ENCODE measurements at regions not wholly inside any gene's neighbourhood (a gene's known extent, or its start where the extent isn't known, plus 50 kb on each side); places are given as distances from the start of the nearest gene placed in this dataset.

DNA sequence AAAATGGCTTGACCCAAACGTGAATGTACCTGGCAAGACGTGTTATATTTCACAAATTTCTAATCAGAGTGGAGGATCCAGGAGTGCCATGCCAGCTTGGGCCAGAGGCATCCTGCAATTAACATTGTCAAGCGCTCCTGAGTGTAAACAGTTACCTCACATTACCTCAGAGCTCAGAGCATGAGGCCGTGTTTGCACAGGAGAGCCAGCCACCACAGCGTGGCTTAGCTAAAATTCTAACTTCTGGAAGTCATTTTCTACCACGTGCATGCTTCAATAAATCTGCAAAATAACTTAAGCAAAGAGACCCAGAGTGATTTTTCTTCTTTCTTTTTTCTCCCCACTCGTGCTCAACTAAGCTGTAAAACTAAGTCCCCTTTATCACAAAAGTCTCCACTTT is 769.0 kb downstream of the KCNJ2 start:
- Histone ChIP-seq H3K4ac (ENCODE audit: low read depth, low read length) (no peak overlapping the region), H3K14ac (replicated peaks; ENCODE audit: low read depth, low read length) (no peak overlapping the region), H4K91ac (ENCODE audit: insufficient read depth, low read depth, low read length) (no peak overlapping the region), H3K9me3 (ENCODE audit: control insufficient read depth, insufficient read depth, low read length) (no peaks in the 10 kb centered on the region), H2BK120ac (ENCODE audit: low read depth, low read length) (no peak overlapping the region), H2BK15ac (ENCODE audit: low read depth, low read length) (no peak overlapping the region), H3K9ac (ENCODE audit: low read depth, low read length) (no peak overlapping the region), H3K4me3 (ENCODE audit: insufficient read depth, low read depth, low read length) (no peak overlapping the region), H3K56ac (ENCODE audit: extremely low read depth, insufficient read depth, low read length) (no peak overlapping the region), H4K5ac (ENCODE audit: low read depth, low read length) (no peak overlapping the region), H2BK20ac (ENCODE audit: low read depth, low read length) (no peak overlapping the region), H3K27me3 (ENCODE audit: control insufficient read depth, insufficient read depth, low read length) (no peaks in the 10 kb centered on the region), H3K23ac (ENCODE audit: low read depth, low read length) (no peak overlapping the region), H4K8ac (ENCODE audit: low read depth in 2 of 2, low read length in 2 of 2) (no peak overlapping the region), H3K9me1 (ENCODE audit: insufficient read depth, low read length) (no peaks in the 10 kb centered on the region), H2BK5ac (ENCODE audit: low read depth, low read length, poor library complexity, severe bottlenecking) (no peak overlapping the region), H3K36me3 (ENCODE audit: control insufficient read depth, insufficient read depth, low read length) (no peaks in the 10 kb centered on the region), H2AK9ac (replicated peaks; ENCODE audit: low read depth, low read length, poor library complexity) (no peak overlapping the region), H2AK5ac (ENCODE audit: low read depth, low read length) (no peak overlapping the region), H3K18ac (ENCODE audit: low read depth, low read length) (no peak overlapping the region), H3K27ac (ENCODE audit: insufficient read depth, low read length) (no peak overlapping the region), H4K20me1 (ENCODE audit: insufficient read depth, low read length) (no peaks in the 10 kb centered on the region), H3K79me1 (ENCODE audit: low read depth in 1 of 2, low read length in 2 of 2) (no peaks in the 10 kb centered on the region), H3K4me1 (ENCODE audit: control insufficient read depth, insufficient read depth, low read length) (no peaks in the 10 kb centered on the region), H2AFZ (replicated peaks; ENCODE audit: low read length, poor library complexity) (no peak overlapping the region), H3K4me2 (ENCODE audit: low read depth, low read length) (no peak overlapping the region)
- POLR2A ChIA-PET (ENCODE audit: unreplicated experiment), result no interaction called here
- CTCF ChIA-PET, result no interaction called here
- intact Hi-C loops (cut with micrococcal nuclease) (no loop called here), dilution Hi-C loops (cut with HindIII; ENCODE audit: low sequenced_read_pairs, unreplicated experiment) (no loop called here), in situ Hi-C loops (cut with MboI; ENCODE audit: low sequenced_read_pairs) (no loop called here)
- TF ChIP-seq FOS (IDR thresholded peaks at IDR 0.05; ENCODE audit: low read depth, low read length) (no peak), POLR2A (IDR thresholded peaks at IDR 0.05; ENCODE audit: low read depth, low read length) (no peak), MAZ (IDR thresholded peaks at IDR 0.05; ENCODE audit: borderline replicate concordance, low read depth, low read length) (no peak), RCOR1 (IDR thresholded peaks at IDR 0.05; ENCODE audit: insufficient replicate concordance, low read length) (no peak), RAD21 (IDR thresholded peaks at IDR 0.05; ENCODE audit: low read length) (no peak)
- TF ChIP-seq, protein P1, sequence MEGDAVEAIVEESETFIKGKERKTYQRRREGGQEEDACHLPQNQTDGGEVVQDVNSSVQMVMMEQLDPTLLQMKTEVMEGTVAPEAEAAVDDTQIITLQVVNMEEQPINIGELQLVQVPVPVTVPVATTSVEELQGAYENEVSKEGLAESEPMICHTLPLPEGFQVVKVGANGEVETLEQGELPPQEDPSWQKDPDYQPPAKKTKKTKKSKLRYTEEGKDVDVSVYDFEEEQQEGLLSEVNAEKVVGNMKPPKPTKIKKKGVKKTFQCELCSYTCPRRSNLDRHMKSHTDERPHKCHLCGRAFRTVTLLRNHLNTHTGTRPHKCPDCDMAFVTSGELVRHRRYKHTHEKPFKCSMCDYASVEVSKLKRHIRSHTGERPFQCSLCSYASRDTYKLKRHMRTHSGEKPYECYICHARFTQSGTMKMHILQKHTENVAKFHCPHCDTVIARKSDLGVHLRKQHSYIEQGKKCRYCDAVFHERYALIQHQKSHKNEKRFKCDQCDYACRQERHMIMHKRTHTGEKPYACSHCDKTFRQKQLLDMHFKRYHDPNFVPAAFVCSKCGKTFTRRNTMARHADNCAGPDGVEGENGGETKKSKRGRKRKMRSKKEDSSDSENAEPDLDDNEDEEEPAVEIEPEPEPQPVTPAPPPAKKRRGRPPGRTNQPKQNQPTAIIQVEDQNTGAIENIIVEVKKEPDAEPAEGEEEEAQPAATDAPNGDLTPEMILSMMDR (conservative IDR thresholded peaks at IDR 0.05; ENCODE audit: low read depth, low read length), result no peak
- ATAC-seq (ENCODE audit: low read depth) (no peak), DNase-seq (no peak)
- WGBS, 2 experiments (ENCODE audit: extremely low coverage in 2 of 2, insufficient read length in 1 of 2), result no CpG with 5 or more reads among the region's 7 CpGs
- BruUV-seq (replicated peaks), result no TSS peak

All from IMR-90 (cell line).